B cell (primary cell): ENCODE measurements at regions not wholly inside any gene's neighbourhood (a gene's known extent, or its start where the extent isn't known, plus 50 kb on each side); places are given as distances from the start of the nearest gene placed in this dataset.

Experiments used
- ATAC-seq: fragments of 200-7000 bp; cut with Tn5 transposase; one replicate; pipeline ENCODE4 v1.10.0; 2021; ENCODE audit warnings: low read depth, mild to moderate bottlenecking, moderate number of reproducible peaks, moderate library complexity
- CTCF ChIA-PET: fragments of 350-600 bp; sonication (Branson Sonifier 250); formaldehyde crosslinking; loops from one replicate; lab custom pipeline; 2021; ENCODE audit warnings: antibody characterized with exemption, inconsistent platforms; lab: Charles Lee
- POLR2A ChIA-PET: fragments of 350-600 bp; sonication (Branson Sonifier 250); formaldehyde crosslinking; loops from one replicate; lab custom pipeline; 2021; ENCODE audit warnings: antibody characterized with exemption; lab: Charles Lee
- DNase-seq: peaks from one replicate; pipeline ENCODE4 v3.0.0; 2013
- H2AFZ ChIP-seq: 2 replicates; pipeline ENCODE4 v1.6.1; 2012; ENCODE audit warnings: mild to moderate bottlenecking, low read depth, low read length; ENCODE audit not compliant: insufficient read depth, poor library complexity, severe bottlenecking
- H3K27ac ChIP-seq, 2 donors: 1 replicate in 1 of 2; 2 replicates in 1 of 2; pipeline ENCODE4 v1.5.1; 2012 to 2013; ENCODE audit warnings: low read length in 2 of 2, mild to moderate bottlenecking in 2 of 2, moderate library complexity in 1 of 2
- H3K27me3 ChIP-seq, 4 experiments: fragments of 200-600 bp in 1 of 4; sonication (generic) in 1 of 4; replicated peaks in 1 of 4; 1 replicate in 2 of 4; 2 replicates in 2 of 4; pipeline versions ENCODE4 v1.6.1 to v1.7.0; 2013 to 2016; ENCODE audit warnings: low read length in 3 of 4, mild to moderate bottlenecking in 2 of 4, mixed read lengths in 1 of 4, moderate library complexity in 1 of 4; ENCODE audit not compliant: insufficient read depth in 4 of 4, control insufficient read depth in 3 of 4; ENCODE audit errors: control extremely low read depth in 1 of 4
- H3K36me3 ChIP-seq, 2 experiments: replicated peaks in 1 of 2; 1 replicate in 1 of 2; 2 replicates in 1 of 2; pipeline versions ENCODE4 v1.6.1 to v1.7.1; 2013; ENCODE audit warnings: low read length in 1 of 2; ENCODE audit not compliant: insufficient read depth in 2 of 2, control insufficient read depth in 1 of 2; ENCODE audit errors: control extremely low read depth in 1 of 2, extremely low read depth in 1 of 2
- H3K4me1 ChIP-seq, 2 donors: fragments of 200-600 bp in 1 of 2; sonication (generic) in 1 of 2; 1 replicate in 1 of 2; 2 replicates in 1 of 2; pipeline versions ENCODE4 v1.5.1 to v1.6.1; 2013 to 2017; ENCODE audit warnings: low read length in 2 of 2; ENCODE audit not compliant: control insufficient read depth in 2 of 2, insufficient read depth in 2 of 2
- H3K4me2 ChIP-seq: replicated peaks from 2 replicates; pipeline ENCODE3; 2012; ENCODE audit warnings: mild to moderate bottlenecking, low read depth, low read length; ENCODE audit not compliant: poor library complexity, severe bottlenecking
- H3K4me3 ChIP-seq, 5 experiments: fragments of 200-600 bp in 1 of 5; sonication (generic) in 1 of 5; 1 replicate in 3 of 5; 2 replicates in 2 of 5; pipeline versions ENCODE4 v1.5.1 to v1.7.0; 2011 to 2016; ENCODE audit warnings: low read length in 4 of 5, mild to moderate bottlenecking in 4 of 5, low read depth in 2 of 5, control low read depth in 1 of 5, moderate library complexity in 1 of 5; ENCODE audit not compliant: insufficient read depth in 1 of 5; ENCODE audit errors: control extremely low read depth in 1 of 5, extremely low read depth in 1 of 5
- H3K79me2 ChIP-seq: fragments of 200-600 bp; sonication (generic); one replicate; pipeline ENCODE4 v1.6.0; 2016; ENCODE audit warnings: low read length; ENCODE audit not compliant: control insufficient read depth, insufficient read depth
- H3K9ac ChIP-seq: fragments of 200-600 bp; sonication (generic); 2 replicates; pipeline ENCODE4 v1.6.1; 2017; ENCODE audit warnings: mild to moderate bottlenecking, low read length, moderate library complexity
- H3K9me3 ChIP-seq, 3 donors: one replicate each; pipeline versions ENCODE4 v1.6.1 to v1.7.1; 2013; ENCODE audit warnings: low read length in 2 of 3; ENCODE audit not compliant: control insufficient read depth in 2 of 3, insufficient read depth in 1 of 3; ENCODE audit errors: control extremely low read depth in 1 of 3
- H4K20me1 ChIP-seq: 2 replicates; pipeline ENCODE4 v1.6.0; 2012; ENCODE audit warnings: mild to moderate bottlenecking, low read length; ENCODE audit not compliant: insufficient read depth, control insufficient read depth, poor library complexity, severe bottlenecking
- H3K27ac Mint-ChIP-seq: one replicate; pipeline ENCODE4 v1.8.0; 2021; ENCODE audit warnings: mixed read lengths
- H3K27me3 Mint-ChIP-seq: one replicate; pipeline ENCODE4 v1.8.0; 2021; ENCODE audit warnings: mixed read lengths
- H3K4me1 Mint-ChIP-seq: one replicate; pipeline ENCODE4 v1.8.0; 2021; ENCODE audit warnings: mixed read lengths
- H3K4me3 Mint-ChIP-seq: one replicate; pipeline ENCODE4 v1.8.0; 2021; ENCODE audit warnings: mixed read lengths
- H3K9me3 Mint-ChIP-seq: one replicate; pipeline ENCODE4 v1.8.0; 2022; ENCODE audit warnings: mixed read lengths; ENCODE audit not compliant: insufficient read depth
- CTCF ChIP-seq: fragments of 200-600 bp; IDR thresholded peaks from one replicate; pipeline ENCODE4 v1.8.0; 2022; ENCODE audit warnings: antibody characterized with exemption, mild to moderate bottlenecking
- EZH2 ChIP-seq: IDR thresholded peaks from 2 replicates; pipeline ENCODE4 v1.6.1; 2012; ENCODE audit warnings: borderline replicate concordance, low read depth, mild to moderate bottlenecking, moderate library complexity, low read length; ENCODE audit not compliant: insufficient read depth, poor library complexity, severe bottlenecking
- WGBS: methylation state at CpG from one replicate; pipeline ENCODE4 v1.1.5; 2013; ENCODE audit warnings: missing lambda C conversion rate; ENCODE audit not compliant: insufficient coverage; 5-methylcytosine and 5-hydroxymethylcytosine counted together
- intact Hi-C: fragments of 100-400 bp; cut with micrococcal nuclease; formaldehyde crosslinking; loops from one replicate; pipeline ENCODE4 v1.10.0; 2022

- Histone ChIP-seq H3K4me1 (no peaks in the 10 kb centered on the region), H3K36me3 (no peaks in the 10 kb centered on the region), H3K27ac (no peak overlapping the region), H4K20me1 (no peaks in the 10 kb centered on the region), H3K79me2 (no peaks in the 10 kb centered on the region), H2AFZ (no peak overlapping the region), H3K4me3 (no peak overlapping the region), H3K4me2 (no peak overlapping the region), H3K9ac (no peak overlapping the region), H3K27me3 (no peaks in the 10 kb centered on the region), H3K9me3 (no peaks in the 10 kb centered on the region)
- Mint-ChIP-seq H3K4me1 (no peaks in the 10 kb centered on the region), H3K4me3 (no peak overlapping the region), H3K27ac (no peak overlapping the region), H3K9me3 (no peaks in the 10 kb centered on the region), H3K27me3 (no peaks in the 10 kb centered on the region)
- ATAC-seq (no peak), DNase-seq (no peak)
- ChIA-PET POLR2A (no interaction called here), CTCF (no interaction called here)
- intact Hi-C loops: no loop called here
- TF ChIP-seq CTCF: no peak
- TF ChIP-seq EZH2: no peak
- no CpG with 5 or more reads among the region's 2 CpGs for WGBS
Observed at GRCh38 chr2:180571559-180571958, 408.8 kb upstream of the UBE2E3 start.

- POLR2A ChIA-PET: no interaction called here
- no peaks in the 10 kb centered on the region for H3K4me1 Mint-ChIP-seq
- no peaks in the 10 kb centered on the region for H3K27me3 Mint-ChIP-seq
- Histone ChIP-seq H3K27me3 (no peaks in the 10 kb centered on the region), H3K79me2 (no peaks in the 10 kb centered on the region), H2AFZ (no peak overlapping the region), H3K27ac (no peak overlapping the region), H3K9ac (no peak overlapping the region), H3K36me3 (no peaks in the 10 kb centered on the region), H3K4me3 (no peak overlapping the region), H3K9me3 (no peaks in the 10 kb centered on the region), H3K4me1 (no peaks in the 10 kb centered on the region), H4K20me1 (no peaks in the 10 kb centered on the region), H3K4me2 (no peak overlapping the region)
- WGBS: no CpG with 5 or more reads among the region's 3 CpGs
- intact Hi-C loops: no loop called here
- TF ChIP-seq CTCF: no peak
- TF ChIP-seq EZH2: no peak
- H3K27ac Mint-ChIP-seq: no peak overlapping the region
- H3K4me3 Mint-ChIP-seq: no peak overlapping the region
- no peaks in the 10 kb centered on the region for H3K9me3 Mint-ChIP-seq
- DNase-seq (no peak), ATAC-seq (no peak)
- CTCF ChIA-PET: no interaction called here
Observed at GRCh38 chr2:180570864-180571263, 409.5 kb upstream of the UBE2E3 start.
